OCI-LY3 (cell line): ENCODE measurements at regions not wholly inside any gene's neighbourhood (a gene's known extent, or its start where the extent isn't known, plus 50 kb on each side); places are given as distances from the start of the nearest gene placed in this dataset.

ENCODE experiments used
- CTCF ChIP-seq: fragments of 200-600, 300-600 bp; sonication (generic); IDR thresholded peaks from 2 replicates; pipeline ENCODE4 v1.5.1; 2014; ENCODE audit warnings: antibody characterized with exemption, low read length, low read depth
- EZH2phosphoT487 ChIP-seq: fragments of 200-600 bp; shearing (Covaris generic); IDR thresholded peaks from 2 replicates; pipeline ENCODE4 v1.6.1; 2018; ENCODE audit warnings: antibody characterized with exemption, mixed run types, low read depth

- TF ChIP-seq CTCF (no peak), EZH2phosphoT487 (no peak)
These were observed 755.7 kb upstream of the ALCAM start for GRCh38 chr3:104610730-104611652.
